SW480 (cell line): ENCODE measurements at regions not wholly inside any gene's neighbourhood (a gene's known extent, or its start where the extent isn't known, plus 50 kb on each side); places are given as distances from the start of the nearest gene placed in this dataset.
"Not testable (repeated sequence)": the region's sequence is repeated elsewhere in the genome, so short reads cannot be mapped to it uniquely, and the experiment has no call there.

Experiments used
- DNase-seq: peaks from one replicate; pipeline ENCODE4 v3.0.0-alpha.2; 2016; ENCODE audit warnings: low spot score

- no peak for DNase-seq
Observed at GRCh38 chr18:11511434-11512095, 97.8 kb upstream of the SLC35G4 start.

DNA sequence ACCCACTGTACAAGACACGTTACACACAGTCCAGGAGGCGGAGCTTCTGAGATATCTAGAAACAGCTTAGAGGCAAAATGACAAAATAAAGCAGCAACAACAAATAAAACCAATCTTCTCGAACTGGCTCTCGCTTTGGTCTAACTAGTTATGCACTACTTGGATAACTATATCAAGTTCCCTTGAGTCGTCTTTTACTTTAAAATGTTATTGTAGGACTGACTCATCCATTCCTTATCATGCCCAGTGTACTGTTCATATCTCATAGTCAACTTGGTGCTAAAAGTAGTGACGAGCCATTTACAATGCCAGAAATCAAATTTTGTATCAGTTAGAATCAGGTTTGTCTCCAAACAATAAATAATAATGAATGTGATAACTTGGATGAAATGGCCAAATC, 102.5 kb upstream of the SLC35G4 start:
- no peak for DNase-seq

DNA sequence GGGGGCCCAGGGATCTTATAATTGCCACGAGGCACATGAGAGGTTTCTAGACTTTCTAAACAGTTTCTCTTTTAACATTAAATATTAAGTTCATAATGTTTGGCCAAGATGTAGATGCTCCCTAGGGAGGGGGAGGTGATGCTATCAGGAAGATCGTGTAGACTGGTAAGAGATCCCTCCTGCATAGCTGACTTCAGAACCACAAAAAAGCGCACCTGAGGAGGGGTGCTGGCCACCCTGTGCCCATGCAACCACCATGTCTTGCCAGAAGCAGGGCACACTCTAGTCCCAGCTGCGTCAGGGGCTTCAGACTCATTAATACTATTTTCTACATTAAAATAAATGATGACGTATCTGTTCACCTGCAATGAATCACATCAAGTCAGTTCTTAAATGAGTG, 103.4 kb upstream of the SLC35G4 start:
- DNase-seq, result no peak

- no peak for DNase-seq
Observed at GRCh38 chr18:11504962-11505361, 104.4 kb upstream of the SLC35G4 start.

DNA sequence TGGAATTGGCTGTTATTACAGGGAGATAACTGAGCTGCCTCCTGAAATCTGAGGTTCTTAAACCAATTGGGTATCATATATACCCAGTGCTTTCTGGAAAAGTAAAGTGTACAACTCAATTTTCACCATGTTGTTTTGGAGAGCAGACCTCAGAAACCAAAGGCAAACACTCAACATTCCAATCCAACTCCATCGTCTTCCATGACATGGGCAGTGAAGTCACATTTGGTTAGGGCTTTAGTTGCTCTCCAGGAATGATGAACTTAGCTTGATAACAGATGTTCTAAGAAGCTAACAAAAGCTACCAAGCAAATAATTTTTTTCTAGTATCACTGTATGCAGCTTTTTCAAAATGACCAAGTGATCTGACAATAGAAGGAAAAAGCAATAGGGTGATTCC, 107.0 kb upstream of the SLC35G4 start:
- DNase-seq, result no peak

DNA sequence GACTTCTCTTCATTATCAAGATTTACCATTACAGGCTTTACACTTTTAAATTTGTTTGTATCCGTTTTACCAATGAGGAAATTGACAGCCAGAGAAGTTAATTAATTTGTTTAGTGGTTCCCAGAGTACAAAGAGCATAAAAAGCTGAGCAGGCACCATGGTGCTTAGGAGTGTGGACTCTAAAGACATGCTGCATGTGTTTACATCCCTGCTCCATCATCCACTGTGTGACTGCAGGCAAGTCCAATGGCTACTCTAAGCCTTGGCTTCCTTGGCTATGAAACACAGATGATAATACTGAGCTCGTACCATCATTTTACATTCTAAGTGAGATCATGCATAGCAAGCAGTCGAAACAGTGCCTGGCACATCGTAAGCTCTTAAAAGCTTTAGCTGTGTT, 108.0 kb upstream of the SLC35G4 start:
- DNase-seq, result no peak

DNA sequence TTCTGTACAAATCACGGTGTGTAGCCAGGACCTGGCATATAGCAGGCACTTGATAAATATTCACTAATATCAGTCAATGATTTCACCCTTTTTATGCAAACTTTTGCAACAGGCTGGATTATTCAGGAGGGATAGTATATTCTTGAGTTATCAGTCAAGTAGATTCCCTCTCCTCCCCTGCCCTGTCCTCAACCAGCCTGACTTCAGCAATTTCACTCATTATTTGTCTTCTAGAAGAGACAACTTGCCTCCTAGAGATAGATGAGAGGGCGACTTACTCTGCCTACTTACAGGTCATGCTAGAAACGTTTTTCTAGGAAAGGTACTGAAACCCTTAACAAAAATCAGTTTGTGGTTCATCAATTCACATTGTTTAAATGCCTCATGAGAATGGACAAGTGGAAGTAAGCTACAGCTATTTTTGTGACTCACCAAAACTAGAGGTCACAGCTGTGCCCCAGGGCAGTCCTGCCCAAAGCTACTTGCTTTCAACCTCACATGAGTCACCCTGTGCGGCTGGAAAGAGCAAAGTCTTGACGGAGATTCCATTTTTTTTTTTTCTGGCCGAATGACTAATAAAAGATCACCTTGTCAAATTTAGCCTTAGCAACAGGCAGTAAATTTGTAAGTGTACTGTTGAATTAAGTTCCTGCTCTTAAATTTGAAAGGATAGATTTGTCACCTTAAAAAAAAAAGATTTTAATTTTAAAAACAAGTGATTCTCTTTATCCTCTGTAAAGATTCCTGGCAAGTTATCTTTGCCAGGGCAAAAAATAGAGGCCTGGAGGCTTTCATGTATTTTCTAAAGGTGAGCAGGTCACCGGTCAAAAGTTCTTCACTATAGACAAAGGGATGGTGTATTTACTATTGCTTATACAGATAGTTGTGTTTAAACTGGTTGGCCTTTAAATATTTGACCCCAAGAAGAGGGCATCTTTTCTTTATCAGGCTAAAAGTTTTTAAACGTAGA, 109.0 kb upstream of the SLC35G4 start:
- peak; percentile 97 for DNase-seq

DNA sequence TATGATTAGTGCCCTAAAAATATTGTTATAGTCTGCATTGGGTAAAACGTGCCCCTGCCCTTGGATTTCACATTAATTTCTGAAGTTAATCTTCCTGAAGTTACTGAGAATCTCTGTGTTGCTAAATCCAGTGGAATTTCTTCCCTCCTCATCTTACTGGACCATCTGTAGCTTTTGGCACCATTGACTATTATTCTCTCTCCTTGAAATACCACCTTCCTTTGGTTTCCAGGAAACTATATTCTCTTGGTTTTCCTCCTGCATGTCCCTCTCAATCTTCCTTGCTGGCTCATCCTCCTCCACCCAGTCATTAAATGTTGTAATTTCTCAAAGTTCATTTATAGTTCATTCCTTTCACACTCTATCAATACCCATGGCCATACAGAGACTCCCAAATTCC, 110.6 kb upstream of the SLC35G4 start:
- no peak for DNase-seq

DNA sequence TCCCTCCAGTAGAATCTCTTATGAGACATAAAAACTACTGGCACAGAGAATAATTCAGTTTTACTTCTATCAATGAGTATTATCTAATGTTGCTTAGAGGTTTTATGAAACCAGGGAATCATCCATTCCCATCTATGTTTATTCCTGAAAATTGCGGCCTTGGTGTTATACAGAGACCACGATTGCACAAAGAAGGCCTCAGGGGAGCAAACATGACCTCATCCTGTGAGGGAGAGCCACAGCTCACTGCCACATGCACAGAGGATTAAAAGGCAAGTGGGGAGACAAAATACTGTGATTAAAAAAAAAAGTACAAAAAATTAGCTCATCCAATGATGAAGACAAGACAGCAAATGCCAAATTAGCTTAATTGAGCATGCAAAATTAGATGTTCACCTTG, 111.8 kb upstream of the SLC35G4 start:
- no peak for DNase-seq

DNA sequence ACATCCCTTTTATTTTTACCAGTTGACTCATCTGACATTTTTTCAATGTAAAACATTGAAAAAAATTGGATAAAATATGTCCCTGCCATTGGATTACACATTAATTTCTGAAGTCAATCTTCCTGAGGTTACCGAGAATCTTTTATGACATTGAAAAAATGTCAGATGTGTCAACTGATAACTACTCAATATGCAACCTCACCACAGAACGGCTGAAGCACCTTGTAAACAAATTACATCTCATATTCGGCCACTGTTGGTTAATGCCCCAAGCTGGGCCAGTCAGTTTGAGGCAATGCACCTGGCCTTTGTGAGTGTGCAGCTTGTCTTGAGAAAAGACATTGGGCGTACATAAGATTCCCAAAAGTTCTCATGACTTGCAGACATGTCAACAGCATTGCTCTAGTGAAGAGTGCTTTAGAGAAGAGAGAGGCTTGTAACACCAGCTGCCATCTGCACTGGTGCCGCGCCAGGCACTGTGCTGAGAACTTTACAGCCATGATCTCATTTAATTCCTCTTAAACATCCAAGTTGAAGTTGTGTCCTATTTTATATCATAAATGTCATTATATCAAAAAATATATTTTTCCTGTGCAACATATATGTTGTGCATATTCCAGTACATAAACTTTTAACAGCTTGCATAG, 112.7 kb upstream of the SLC35G4 start:
- no peak for DNase-seq

- DNase-seq, result no peak
Observed at GRCh38 chr18:11495441-11495840, 114.0 kb upstream of the SLC35G4 start.

DNA sequence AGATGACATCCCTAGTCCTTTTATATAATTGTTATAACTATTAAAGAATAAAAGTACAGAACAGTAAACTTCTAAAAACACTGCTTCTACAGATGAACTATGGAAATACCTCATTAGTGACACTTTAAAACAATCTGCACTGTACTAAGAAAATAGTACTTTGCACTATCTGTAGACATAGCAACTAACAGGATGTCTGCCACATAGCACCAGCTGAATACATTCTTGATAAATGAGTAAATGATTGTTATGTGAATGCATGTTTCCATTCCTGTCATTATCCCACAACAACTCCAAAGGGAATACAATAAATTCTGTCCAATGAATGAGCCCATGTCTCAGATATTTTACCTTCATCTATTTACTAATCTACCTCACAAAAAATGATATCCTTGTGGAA, 115.3 kb upstream of the SLC35G4 start:
- DNase-seq, result no peak

DNA sequence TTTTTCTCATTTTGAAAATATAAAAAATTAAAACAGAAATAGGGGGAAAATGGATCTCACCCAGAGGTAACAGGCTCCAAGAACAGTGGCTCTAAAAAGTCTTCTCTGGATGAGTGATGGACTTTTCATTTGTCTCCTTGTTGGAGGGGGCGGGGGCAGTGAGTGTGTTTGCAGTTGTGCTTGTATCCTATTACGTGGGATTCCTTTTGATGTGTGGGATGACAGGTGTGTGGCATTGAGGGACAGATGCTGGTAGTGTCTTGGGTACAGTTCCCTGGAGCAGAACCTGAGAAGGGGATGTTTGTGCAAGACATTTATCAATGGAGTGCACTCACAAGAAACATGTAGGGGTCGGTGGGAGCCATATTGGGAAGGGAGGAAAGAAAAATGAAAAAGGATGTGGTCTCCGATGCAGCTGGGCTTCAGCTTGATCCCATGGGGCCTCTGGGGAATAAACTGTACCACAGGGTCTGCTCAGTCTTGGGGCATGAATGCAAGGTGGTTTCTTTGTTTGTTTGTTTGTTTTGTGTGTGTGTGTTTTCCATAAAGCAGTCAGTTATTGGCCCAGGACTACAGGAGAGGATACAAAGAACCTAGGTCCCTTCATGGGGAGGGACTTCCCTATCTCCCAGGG, 120.0 kb upstream of the SLC35G4 start:
- no peak for DNase-seq

- no peak for DNase-seq
Observed at GRCh38 chr18:11488175-11488574, 121.2 kb upstream of the SLC35G4 start.

DNA sequence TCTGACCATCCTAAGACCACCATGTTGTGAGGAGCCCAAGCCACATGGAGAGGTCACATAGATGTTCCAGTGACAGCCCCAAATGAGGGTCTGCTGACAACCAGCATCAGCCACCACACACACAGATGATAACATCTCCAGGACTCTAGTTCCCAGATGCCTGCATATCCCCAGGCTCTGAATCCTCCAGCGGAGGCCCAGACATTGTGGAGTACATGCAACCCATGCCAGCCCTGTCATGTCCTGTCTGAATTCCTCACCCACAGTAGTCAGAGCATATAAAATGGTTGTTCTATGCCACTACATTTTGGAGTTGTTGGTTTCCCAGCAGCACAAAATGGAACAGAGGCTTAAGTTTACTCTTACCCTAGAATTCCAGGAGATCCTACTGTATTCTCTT, 122.0 kb upstream of the SLC35G4 start:
- DNase-seq, result no peak

GRCh38 chr18:11482271-11482670, 127.1 kb upstream of the SLC35G4 start:
- no peak for DNase-seq

GRCh38 chr18:11480692-11481091, 128.7 kb upstream of the SLC35G4 start:
- DNase-seq, result no peak

DNA sequence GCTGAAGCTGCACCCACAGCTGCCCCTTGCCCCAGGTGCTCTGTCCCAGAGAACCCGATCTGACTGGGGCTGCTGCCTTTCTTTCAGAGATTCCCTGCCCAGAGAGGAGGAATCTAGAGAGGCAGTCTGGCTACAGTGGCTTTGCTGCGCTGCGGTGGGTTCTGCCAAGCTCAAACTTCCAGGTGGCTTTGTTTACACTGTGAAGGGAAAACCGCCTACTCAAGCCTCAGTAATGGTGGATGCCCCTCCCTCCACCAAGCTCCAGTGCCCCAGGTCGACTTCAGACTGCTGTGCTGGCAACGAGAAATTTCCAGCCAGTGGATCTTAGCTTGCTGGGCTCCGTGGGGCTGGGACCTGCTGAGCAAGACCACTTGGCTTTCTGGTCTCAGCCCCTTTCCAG, 130.4 kb upstream of the SLC35G4 start:
- not testable (repeated sequence) for DNase-seq

GRCh38 chr18:11470941-11471340, 138.5 kb upstream of the SLC35G4 start:
- DNase-seq, result no peak

- DNase-seq, result no peak
Observed at GRCh38 chr18:11468617-11469016, 140.8 kb upstream of the SLC35G4 start.

GRCh38 chr18:11468120-11468519, 141.3 kb upstream of the SLC35G4 start:
- DNase-seq, result no peak

- DNase-seq, result no peak
Observed at GRCh38 chr18:11467611-11468010, 141.8 kb upstream of the SLC35G4 start.
